ENCODE measurements at regions not wholly inside any gene's neighbourhood (a gene's known extent, or its start where the extent isn't known, plus 50 kb on each side); places are given as distances from the start of the nearest gene placed in this dataset.

GRCh38 chr12:118528625-118529024 is 152.3 kb downstream of the SUDS3 start:
- Histone ChIP-seq H4K8ac (ENCODE audit: extremely low read depth, insufficient read depth, low read length) (no peak overlapping the region), H2AK5ac (ENCODE audit: low read depth, low read length) (no peak overlapping the region), H4K91ac (replicated peaks; ENCODE audit: insufficient read length, low read length) (no peak overlapping the region), H3K18ac (ENCODE audit: extremely low read depth, low read length) (no peak overlapping the region), H2AFZ (ENCODE audit: low read length) (no peak overlapping the region), H3K36me3 (ENCODE audit: control insufficient read depth in 2 of 4, insufficient read depth in 4 of 4, low read length in 3 of 4) (no peaks in the 10 kb centered on the region), H2BK120ac (replicated peaks; ENCODE audit: low read depth, low read length) (no peak overlapping the region), H3K79me2 (ENCODE audit: control insufficient read depth in 1 of 2, insufficient read depth in 2 of 2, low read length in 2 of 2) (no peaks in the 10 kb centered on the region), H3K27me3 (replicated peaks in 1 of 4; ENCODE audit: control insufficient read depth in 3 of 4, extremely low read depth in 1 of 4, insufficient read depth in 3 of 4, low read length in 3 of 4) (no peaks in the 10 kb centered on the region), H4K20me1 (replicated peaks in 1 of 2; ENCODE audit: control insufficient read depth in 1 of 2, insufficient read depth in 2 of 2, low read length in 2 of 2) (no peaks in the 10 kb centered on the region), H3K4ac (replicated peaks; ENCODE audit: insufficient read length, low read depth, low read length) (no peak overlapping the region), H3K23me2 (ENCODE audit: low read depth, low read length) (no peaks in the 10 kb centered on the region), H3K4me1 (replicated peaks in 1 of 4; ENCODE audit: control insufficient read depth in 3 of 4, insufficient read depth in 4 of 4, low read length in 3 of 4) (peaks cover 0 to 2% (median 0%) of the 10 kb centered on the region in 4 experiments; a peak in 2 of 7 replicates), H3K14ac (ENCODE audit: insufficient read length) (no peak overlapping the region), H2BK15ac (ENCODE audit: low read length) (no peak overlapping the region), H3K56ac (replicated peaks; ENCODE audit: insufficient read length, low read depth, low read length) (no peak overlapping the region), H2BK20ac (ENCODE audit: low read length) (no peak overlapping the region), H3K9ac (replicated peaks in 1 of 4; ENCODE audit: extremely low read depth in 1 of 4, low read depth in 3 of 4, low read length in 3 of 4) (no peak overlapping the region), H3K9me3 (ENCODE audit: insufficient read depth in 2 of 2, low read depth in 1 of 2, low read length in 1 of 2) (no peaks in the 10 kb centered on the region), H3K27ac (ENCODE audit: low read depth, low read length) (no peak overlapping the region), H2BK12ac (ENCODE audit: low read depth, low read length) (no peak overlapping the region), H3K23ac (ENCODE audit: insufficient read length) (no peak overlapping the region), H2BK5ac (ENCODE audit: low read depth, low read length) (no peak overlapping the region), H3K79me1 (ENCODE audit: low read depth, low read length) (no peaks in the 10 kb centered on the region), H3K4me2 (ENCODE audit: insufficient read depth in 1 of 2, low read depth in 2 of 2, low read length in 2 of 2) (no peak overlapping the region), H4K5ac (ENCODE audit: insufficient read length, low read depth, low read length) (no peak overlapping the region), H3K4me3 (ENCODE audit: extremely low read depth in 1 of 4, insufficient read depth in 2 of 4, low read depth in 3 of 4, low read length in 4 of 4) (no peak overlapping the region)
- CTCF ChIA-PET (ENCODE audit: partially characterized antibody) = interaction anchor here (1.1 to 1.7 kb wide), 3 partner anchors 8 to 279 kb away, joined by 3 to 5 read pairs (median 3); no protein-coding TSS in a partner anchor
- no peak for TF ChIP-seq POU5F1 (IDR thresholded peaks at IDR 0.05; ENCODE audit: low read depth, low read length)
- no peak for TF ChIP-seq SAP30 (IDR thresholded peaks at IDR 0.05; ENCODE audit: insufficient read depth, insufficient replicate concordance, low read length)
- TF ChIP-seq BRCA1 (IDR thresholded peaks at IDR 0.05; ENCODE audit: low read depth, low read length) = peak; percentile 58; the same call in 1 of the 2 replicates
- no peak for FAIRE-seq
- no peak for DNase-seq (ENCODE audit: low read depth in 1 of 2, low spot score in 2 of 2)
- POLR2A ChIA-PET (ENCODE audit: partially characterized antibody) = no interaction called here
